ENCODE measurements at regions not wholly inside any gene's neighbourhood (a gene's known extent, or its start where the extent isn't known, plus 50 kb on each side); places are given as distances from the start of the nearest gene placed in this dataset.

DNA sequence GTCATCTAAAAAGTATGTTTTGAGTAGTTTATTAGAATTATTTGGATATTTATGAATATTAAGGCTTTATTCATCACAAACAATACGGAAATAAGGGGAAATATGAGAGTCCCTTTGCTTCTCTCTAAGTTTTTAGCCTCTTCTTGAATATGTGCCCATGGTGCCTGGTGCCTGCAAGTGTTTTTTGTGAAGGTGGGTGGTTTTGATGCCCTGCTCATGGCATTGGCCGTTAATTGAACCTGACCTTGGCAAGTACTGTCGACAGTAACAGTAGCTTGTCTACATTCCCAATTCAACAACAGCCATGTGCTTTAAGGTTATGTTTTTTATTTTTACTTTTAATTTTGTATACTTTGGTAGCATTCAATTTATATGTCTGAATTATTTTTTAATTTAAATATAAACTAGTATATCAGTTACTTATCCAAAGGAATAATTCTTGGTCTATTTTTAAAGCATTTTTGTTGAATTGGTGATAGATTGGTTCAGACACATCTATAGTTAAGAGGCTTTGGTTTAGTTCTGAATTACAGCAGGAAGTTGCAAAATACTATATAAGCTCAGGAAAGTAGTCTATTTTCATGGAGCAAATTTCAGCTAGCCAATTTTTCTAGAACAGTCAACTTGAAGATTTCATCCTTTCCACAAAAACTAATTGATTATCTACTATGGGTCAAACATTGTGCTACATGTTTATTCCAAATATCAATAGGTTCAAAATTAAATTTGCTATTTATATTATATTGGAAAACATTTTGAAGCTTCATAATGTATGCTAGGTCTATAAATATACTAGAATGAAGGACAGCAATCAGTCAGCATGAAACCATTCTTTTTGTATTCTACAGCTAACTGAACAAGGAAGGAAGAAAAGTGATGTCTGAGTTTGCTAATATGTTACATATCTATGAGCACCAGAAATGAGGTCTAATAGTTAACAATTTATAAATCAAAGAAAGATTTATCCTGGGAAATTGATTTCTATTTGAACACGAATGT is 184.4 kb downstream of the MRPL39 start:
- no peak for DNase-seq (ENCODE audit: low spot score)

- DNase-seq (ENCODE audit: low spot score) = no peak
These were observed 185.8 kb downstream of the MRPL39 start for GRCh38 chr21:25421321-25422028.

- no peak for DNase-seq (ENCODE audit: low spot score)
These were observed 186.4 kb downstream of the MRPL39 start for GRCh38 chr21:25420831-25421230.

GRCh38 chr21:25416669-25417068 is 190.6 kb downstream of the MRPL39 start:
- DNase-seq (ENCODE audit: low spot score) = no peak

DNA sequence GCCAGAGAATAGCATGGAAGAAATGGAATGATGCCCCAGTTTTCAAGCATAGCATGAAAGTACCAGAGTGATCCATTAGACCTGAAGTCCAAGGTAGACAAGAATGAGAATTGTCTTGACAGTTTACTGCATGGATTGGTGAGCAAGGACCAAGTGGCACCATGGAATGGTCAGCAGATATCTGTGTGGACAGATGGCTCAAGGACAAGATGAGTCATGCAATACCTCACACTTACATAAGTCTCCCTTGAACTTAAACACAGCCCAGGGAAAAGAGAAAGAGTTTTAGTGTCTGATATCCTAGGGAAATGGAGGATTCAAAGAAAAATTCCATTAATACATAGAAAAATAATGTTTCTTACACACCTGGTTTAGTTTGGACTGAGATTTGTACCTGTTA is 195.2 kb downstream of the MRPL39 start:
- DNase-seq (ENCODE audit: low spot score) = no peak

DNA sequence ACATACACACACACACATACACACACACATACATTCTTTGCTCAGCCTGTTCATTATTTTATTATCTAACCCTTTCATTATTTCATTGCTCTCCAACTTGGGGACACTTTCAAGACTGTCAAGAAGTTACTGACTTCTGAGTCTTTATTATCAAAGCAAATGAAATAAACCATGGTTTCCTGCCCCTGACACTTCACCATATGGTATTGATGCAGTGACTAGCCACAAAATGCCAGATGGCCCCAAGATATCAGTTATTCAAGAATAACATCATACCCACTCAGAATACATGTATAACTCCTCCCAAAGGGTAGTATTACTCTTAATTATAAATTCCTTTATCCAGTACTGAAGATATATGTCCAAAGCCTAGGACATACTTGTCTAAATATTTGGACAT is 197.3 kb downstream of the MRPL39 start:
- no peak for DNase-seq (ENCODE audit: low spot score)

DNA sequence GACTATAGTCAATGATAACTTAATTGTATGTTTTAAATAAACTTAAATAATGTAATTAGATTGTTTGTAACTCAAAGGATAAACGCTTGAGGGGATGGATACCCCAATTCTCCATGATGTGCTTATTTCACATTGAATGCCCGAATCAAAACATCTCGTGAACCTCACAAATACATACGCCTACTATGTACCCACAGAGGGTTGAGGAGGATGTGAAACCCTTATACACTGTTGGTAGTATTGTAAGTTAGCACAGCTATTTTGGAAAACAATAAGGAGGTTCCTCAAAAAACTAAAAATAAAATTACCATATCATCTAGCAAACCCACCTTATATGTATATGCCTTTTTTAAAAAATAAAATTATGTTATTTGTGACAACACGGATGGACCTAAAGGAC is 198.6 kb downstream of the MRPL39 start:
- no peak for DNase-seq (ENCODE audit: low spot score)

- no peak for DNase-seq (ENCODE audit: low spot score)
These were observed 200.2 kb downstream of the MRPL39 start for GRCh38 chr21:25406887-25407579.

DNA sequence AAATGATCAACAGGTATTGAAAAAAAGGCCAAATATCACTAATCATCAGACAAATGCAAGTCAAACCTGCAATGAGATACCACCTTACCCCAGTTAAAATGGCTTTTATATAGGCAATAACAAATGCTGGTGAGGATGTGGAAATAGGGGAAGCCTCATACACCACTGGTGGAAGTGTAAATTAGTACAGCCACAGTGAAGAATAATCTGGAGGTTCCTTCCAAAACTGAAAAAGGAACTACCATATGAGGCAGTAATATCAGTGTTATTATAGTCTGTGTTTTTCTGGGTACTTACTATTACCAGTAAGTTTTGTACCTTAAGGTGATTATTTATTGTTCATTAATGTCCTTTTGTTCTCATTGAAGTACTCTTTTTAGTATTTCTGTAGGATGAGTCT is 201.3 kb downstream of the MRPL39 start:
- DNase-seq (ENCODE audit: low spot score) = no peak

GRCh38 chr21:25402134-25402961 is 204.9 kb downstream of the MRPL39 start:
- DNase-seq (ENCODE audit: low spot score) = no peak

DNA sequence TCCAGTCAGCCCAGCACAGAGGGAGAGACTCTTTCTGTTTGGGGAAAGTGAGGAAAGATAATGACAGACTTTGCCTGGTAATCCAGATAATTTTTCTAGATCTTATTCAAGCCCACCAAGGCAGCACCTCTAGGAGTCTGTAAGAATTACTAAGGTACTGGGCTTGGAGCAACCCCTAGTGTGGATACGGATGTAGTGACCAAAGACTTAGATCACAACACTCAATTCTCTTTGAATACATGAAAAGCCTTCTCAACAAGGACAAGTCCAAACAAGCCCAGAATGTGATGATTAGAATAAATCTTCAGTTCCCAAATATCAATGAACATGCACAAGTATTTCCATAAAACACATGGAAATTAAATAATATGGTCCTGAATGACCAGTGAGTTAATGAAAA is 206.9 kb downstream of the MRPL39 start:
- DNase-seq (ENCODE audit: low spot score) = no peak

- no peak for DNase-seq (ENCODE audit: low spot score)
These were observed 208.7 kb downstream of the MRPL39 start for GRCh38 chr21:25398630-25399029.

- DNase-seq (ENCODE audit: low spot score) = no peak
These were observed 211.1 kb downstream of the MRPL39 start for GRCh38 chr21:25396135-25396711.

DNA sequence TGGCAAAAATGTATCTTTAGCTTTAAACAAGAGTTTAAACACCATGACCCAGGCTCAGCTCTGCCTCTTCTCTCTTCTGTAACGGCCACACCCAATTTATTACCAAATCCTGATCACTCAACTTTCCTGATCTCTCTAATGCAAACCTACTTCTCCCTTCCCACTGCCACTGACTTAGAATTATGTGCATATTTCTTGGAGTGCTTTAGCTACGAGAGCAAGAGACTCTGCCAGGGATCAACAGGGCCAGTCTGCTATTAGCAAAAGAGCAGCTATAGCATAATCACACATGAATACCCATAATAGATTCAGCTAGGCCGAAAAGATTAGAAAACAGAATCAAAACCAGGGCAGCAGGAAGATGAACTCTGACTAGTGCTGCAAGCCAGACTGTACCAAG is 215.5 kb downstream of the MRPL39 start:
- DNase-seq (ENCODE audit: low spot score) = no peak

DNA sequence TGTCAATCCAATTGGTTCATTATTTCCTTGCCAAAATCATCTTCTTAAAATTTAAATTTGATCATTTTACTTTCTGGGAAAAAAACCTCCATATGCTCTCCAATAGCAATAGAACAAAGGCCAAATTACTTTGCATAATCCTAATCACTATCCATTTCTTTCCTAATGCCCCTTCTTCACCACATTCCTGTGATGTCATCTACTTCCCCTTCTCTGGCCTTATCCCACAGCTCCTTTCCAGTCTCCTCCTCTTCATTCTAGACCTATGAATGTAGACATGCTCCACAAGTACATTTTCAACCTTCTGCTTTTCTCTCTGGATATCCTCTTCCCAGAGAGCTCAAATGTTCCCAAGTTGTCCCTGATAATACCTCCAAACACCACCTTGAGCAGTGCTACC is 216.6 kb downstream of the MRPL39 start:
- DNase-seq (ENCODE audit: low spot score) = no peak

GRCh38 chr21:25387665-25388064 is 219.6 kb downstream of the MRPL39 start:
- no peak for DNase-seq (ENCODE audit: low spot score)

- DNase-seq (ENCODE audit: low spot score) = no peak
These were observed 221.3 kb downstream of the MRPL39 start for GRCh38 chr21:25385911-25386474.

DNA sequence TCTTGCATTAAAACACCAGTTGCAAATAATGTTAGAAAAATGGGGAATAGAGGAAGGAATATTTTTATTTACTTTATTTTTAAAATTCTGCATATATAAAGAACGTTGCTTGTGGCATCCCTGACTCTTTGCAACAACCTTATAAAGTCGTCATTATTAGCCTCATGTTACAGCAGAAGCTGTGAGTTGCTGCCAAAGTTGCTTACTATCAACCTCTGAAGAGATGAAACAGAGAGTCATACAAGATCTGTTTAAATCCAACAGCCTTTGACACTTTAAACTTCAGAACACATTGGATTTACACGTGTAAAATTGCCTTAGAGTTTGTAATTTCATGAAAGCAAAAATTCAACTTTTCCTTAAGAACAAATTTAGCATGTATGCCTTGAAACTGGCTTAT is 221.9 kb downstream of the MRPL39 start:
- DNase-seq (ENCODE audit: low spot score) = no peak

- no peak for DNase-seq (ENCODE audit: low spot score)
These were observed 222.5 kb downstream of the MRPL39 start for GRCh38 chr21:25384782-25385181.

DNA sequence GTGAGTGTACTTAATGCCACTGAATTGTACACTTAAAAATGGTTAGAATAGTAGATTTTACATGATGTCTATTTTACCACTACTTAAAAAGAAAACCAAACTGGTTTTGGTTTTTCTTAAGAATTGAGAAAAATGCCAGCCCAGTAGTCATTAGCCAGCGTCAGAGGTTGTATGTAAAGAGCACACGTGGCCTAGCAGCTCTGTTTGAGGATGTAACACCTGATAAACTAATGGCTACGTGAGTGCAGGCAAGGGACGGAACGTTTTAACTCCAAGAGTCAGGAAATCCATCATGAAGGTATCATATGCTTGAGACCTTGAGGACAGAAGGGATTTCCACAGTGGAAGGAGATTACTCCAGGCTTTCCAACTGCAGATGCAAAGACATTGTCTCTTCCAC is 223.7 kb downstream of the MRPL39 start:
- DNase-seq (ENCODE audit: low spot score) = no peak

- DNase-seq (ENCODE audit: low spot score) = no peak
These were observed 225.3 kb downstream of the MRPL39 start for GRCh38 chr21:25381936-25382452.

All from left forelimb (tissue), 1 donor.